ENCODE measurements at regions not wholly inside any gene's neighbourhood (a gene's known extent, or its start where the extent isn't known, plus 50 kb on each side); places are given as distances from the start of the nearest gene placed in this dataset.

DNA sequence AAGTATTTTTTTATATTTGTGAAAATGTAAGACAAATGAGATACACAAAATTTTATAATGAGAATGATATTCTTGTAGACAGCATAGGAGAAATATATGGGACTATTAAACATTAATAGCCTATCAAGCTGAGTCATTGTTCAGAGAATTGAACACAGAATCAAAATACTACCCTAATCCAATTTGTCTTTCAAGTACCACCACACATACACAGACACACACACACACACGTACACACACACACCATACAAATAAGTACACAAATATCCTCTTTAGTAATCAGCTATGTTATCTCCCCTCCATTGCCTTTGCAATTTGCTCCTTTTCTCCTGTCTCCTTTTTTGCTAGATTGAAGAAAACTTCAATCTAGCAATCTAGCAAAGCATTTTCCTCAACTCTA, 499.3 kb downstream of the FOXG1 start:
- TF ChIP-seq EP300 (IDR thresholded peaks at IDR 0.05), result no peak
- no peak for TF ChIP-seq POLR2AphosphoS5 (IDR thresholded peaks at IDR 0.05)
- no peak for TF ChIP-seq POLR2A (IDR thresholded peaks at IDR 0.05)
- TF ChIP-seq, protein P1, sequence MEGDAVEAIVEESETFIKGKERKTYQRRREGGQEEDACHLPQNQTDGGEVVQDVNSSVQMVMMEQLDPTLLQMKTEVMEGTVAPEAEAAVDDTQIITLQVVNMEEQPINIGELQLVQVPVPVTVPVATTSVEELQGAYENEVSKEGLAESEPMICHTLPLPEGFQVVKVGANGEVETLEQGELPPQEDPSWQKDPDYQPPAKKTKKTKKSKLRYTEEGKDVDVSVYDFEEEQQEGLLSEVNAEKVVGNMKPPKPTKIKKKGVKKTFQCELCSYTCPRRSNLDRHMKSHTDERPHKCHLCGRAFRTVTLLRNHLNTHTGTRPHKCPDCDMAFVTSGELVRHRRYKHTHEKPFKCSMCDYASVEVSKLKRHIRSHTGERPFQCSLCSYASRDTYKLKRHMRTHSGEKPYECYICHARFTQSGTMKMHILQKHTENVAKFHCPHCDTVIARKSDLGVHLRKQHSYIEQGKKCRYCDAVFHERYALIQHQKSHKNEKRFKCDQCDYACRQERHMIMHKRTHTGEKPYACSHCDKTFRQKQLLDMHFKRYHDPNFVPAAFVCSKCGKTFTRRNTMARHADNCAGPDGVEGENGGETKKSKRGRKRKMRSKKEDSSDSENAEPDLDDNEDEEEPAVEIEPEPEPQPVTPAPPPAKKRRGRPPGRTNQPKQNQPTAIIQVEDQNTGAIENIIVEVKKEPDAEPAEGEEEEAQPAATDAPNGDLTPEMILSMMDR (IDR thresholded peaks at IDR 0.05), result no peak

DNA sequence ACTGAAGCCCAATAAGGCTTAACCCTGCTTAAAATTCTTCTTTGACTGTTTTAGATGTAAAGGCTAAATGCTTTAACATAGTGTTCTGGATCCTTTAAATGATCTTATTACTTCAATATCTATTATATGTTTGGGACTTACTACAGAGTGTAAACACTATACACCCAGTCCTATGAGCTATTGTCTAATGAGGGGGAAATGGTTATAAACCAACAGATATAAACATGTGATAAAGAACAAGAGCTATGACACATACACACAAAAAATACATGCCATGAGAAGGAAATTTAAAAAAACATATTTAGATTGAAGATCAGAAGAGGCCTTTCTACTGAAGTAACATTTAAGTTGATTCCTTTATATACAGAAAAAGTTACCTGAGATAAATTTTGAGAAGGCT, 505.1 kb downstream of the FOXG1 start:
- Histone ChIP-seq H3K9me3 (no peaks in the 10 kb centered on the region), H3K27ac (no peak overlapping the region), H3K36me3 (no peaks in the 10 kb centered on the region), H3K4me3 (no peak overlapping the region), H3K27me3 (no peaks in the 10 kb centered on the region), H3K4me1 (no peaks in the 10 kb centered on the region)
- no peak for TF ChIP-seq EP300 (IDR thresholded peaks at IDR 0.05)
- no peak for TF ChIP-seq POLR2A (IDR thresholded peaks at IDR 0.05)
- TF ChIP-seq POLR2AphosphoS5 (IDR thresholded peaks at IDR 0.05), result no peak
- TF ChIP-seq, protein P1 (IDR thresholded peaks at IDR 0.05), result no peak
- DNase-seq, result no peak
- intact Hi-C loops (cut with DNase I), result no loop called here

More for the DNA sequence above, 499.3 kb downstream of the FOXG1 start:
- Histone ChIP-seq H3K36me3 (no peaks in the 10 kb centered on the region), H3K9me3 (no peaks in the 10 kb centered on the region), H3K4me3 (no peak overlapping the region), H3K4me1 (peaks cover 0 to 8% (median 2%) of the 10 kb centered on the region in 4 donors), H3K27ac (no peak overlapping the region), H3K27me3 (no peaks in the 10 kb centered on the region)
- 62 to 81% methylated on average over 1 of the region's 1 CpG for WGBS, 2 donors
- intact Hi-C loops (cut with DNase I), result no loop called here
- no peak for DNase-seq

DNA sequence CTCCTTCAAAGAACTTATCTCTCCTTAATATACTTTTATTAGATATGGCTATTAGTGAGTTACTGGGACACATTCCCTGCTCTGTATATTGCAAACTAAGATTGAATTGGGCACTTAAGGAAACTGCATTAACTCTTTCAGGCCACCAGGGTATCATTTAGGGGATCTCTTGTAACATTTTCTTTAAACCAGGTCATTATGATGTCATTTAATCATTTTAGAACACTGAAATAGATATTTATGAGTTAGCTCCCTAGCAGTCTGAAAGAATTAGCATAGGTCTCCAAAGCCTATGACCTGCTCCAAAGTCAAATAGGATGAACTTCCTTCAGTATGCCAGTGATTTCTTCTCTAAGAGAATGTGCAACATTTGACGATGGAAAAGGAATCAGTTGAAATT, 506.9 kb downstream of the FOXG1 start:
- 81 to 95% methylated on average over 1 of the region's 1 CpG for WGBS, 2 donors
- intact Hi-C loops (cut with DNase I), result no loop called here
- H3K27ac ChIP-seq, result no peak overlapping the region
- no peaks in the 10 kb centered on the region for H3K36me3 ChIP-seq
- no peaks in the 10 kb centered on the region for H3K4me1 ChIP-seq
- no peaks in the 10 kb centered on the region for H3K27me3 ChIP-seq
- no peak for DNase-seq
- H3K4me3 ChIP-seq, result no peak overlapping the region
- no peaks in the 10 kb centered on the region for H3K9me3 ChIP-seq
- TF ChIP-seq, protein P1 (IDR thresholded peaks at IDR 0.05), result no peak
- TF ChIP-seq EP300 (IDR thresholded peaks at IDR 0.05) (no peak), POLR2AphosphoS5 (IDR thresholded peaks at IDR 0.05) (no peak), POLR2A (IDR thresholded peaks at IDR 0.05) (no peak)

DNA sequence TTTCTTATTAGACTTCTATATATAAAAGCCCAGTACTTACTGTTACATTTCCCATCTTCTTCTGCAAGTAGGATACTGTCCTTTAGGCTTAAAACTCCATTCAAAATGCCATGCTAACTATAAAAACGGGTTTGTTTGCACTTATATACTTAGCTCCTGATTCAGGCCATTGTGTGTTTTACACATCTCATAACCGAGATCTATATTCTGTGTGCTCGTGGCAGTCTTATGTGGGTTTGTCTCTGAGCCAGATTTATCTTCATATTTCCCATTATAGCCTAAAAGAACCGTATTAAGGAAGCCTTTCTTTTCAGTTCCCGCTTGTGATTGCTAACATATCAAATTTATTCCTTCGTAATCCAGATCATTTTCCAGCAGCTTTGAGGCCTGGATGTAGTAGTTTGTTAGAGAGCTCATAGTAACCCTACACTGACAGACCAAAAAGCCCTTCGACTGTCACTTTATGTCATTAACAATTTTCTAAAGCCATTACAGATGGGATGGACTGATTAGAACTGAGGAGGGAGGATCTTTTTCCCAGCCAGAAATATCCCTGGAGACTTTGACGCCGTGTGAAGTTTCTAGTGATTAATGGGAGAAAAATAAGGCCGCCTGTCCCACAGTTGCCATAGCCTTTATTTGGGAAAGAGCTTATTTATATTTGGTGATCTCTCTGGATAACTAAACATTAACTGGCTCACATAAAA, 508.5 kb downstream of the FOXG1 start:
- TF ChIP-seq, protein P1 (IDR thresholded peaks at IDR 0.05), result no peak
- no peak for TF ChIP-seq POLR2AphosphoS5 (IDR thresholded peaks at IDR 0.05)
- no peak for TF ChIP-seq EP300 (IDR thresholded peaks at IDR 0.05)
- no peak for TF ChIP-seq POLR2A (IDR thresholded peaks at IDR 0.05)
- DNase-seq, result no peak
- Histone ChIP-seq H3K36me3 (no peaks in the 10 kb centered on the region), H3K27me3 (no peaks in the 10 kb centered on the region), H3K27ac (peak overlapping the region in 1 of 4 donors; percentile 27), H3K4me1 (no peaks in the 10 kb centered on the region), H3K4me3 (no peak overlapping the region), H3K9me3 (no peaks in the 10 kb centered on the region)
- 69 to 77% methylated on average over 10 of the region's 10 CpGs for WGBS, 2 donors
- intact Hi-C loops (cut with DNase I), result no loop called here
